GM21576 (cell line): ENCODE measurements at regions not wholly inside any gene's neighbourhood (a gene's known extent, or its start where the extent isn't known, plus 50 kb on each side); places are given as distances from the start of the nearest gene placed in this dataset.
"Not testable (repeated sequence)": the region's sequence is repeated elsewhere in the genome, so short reads cannot be mapped to it uniquely, and the experiment has no call there.

ENCODE experiments used
- ATAC-seq: cut with Tn5 transposase; IDR thresholded peaks from one replicate; pipeline ENCODE4 v1.9.1; 2021; ENCODE audit warnings: mild to moderate bottlenecking, moderate library complexity; ENCODE audit not compliant: unreplicated experiment

GRCh38 chr21:28877318-28877884 lies 115.3 kb downstream of the LTN1 start:
- no peak for ATAC-seq

GRCh38 chr21:28875078-28875477 lies 117.6 kb downstream of the LTN1 start:
- ATAC-seq = no peak

- ATAC-seq = no peak
Measured at GRCh38 chr21:28872218-28872617, 120.5 kb downstream of the LTN1 start.

GRCh38 chr21:28871388-28872010 lies 121.2 kb downstream of the LTN1 start:
- ATAC-seq = no peak

GRCh38 chr21:28867401-28867800 lies 125.3 kb downstream of the LTN1 start:
- ATAC-seq = no peak

- no peak for ATAC-seq
Measured at GRCh38 chr21:28865488-28866186, 127.0 kb downstream of the LTN1 start.

- ATAC-seq = no peak
Measured at GRCh38 chr21:28858424-28858823, 134.3 kb downstream of the LTN1 start.

GRCh38 chr21:28857752-28858151 lies 134.9 kb downstream of the LTN1 start:
- ATAC-seq = no peak

GRCh38 chr21:28856588-28857250 lies 136.0 kb downstream of the LTN1 start:
- ATAC-seq = no peak

GRCh38 chr21:28852706-28853105 lies 140.0 kb downstream of the LTN1 start:
- no peak for ATAC-seq

GRCh38 chr21:28851645-28852044 lies 141.0 kb downstream of the LTN1 start:
- ATAC-seq = no peak

- not testable (repeated sequence) for ATAC-seq
Measured at GRCh38 chr21:28839237-28839636, 153.4 kb downstream of the LTN1 start.

- not testable (repeated sequence) for ATAC-seq
Measured at GRCh38 chr21:28837426-28837825, 155.3 kb downstream of the LTN1 start.

- not testable (repeated sequence) for ATAC-seq
Measured at GRCh38 chr21:28836588-28836987, 156.1 kb downstream of the LTN1 start.

GRCh38 chr21:28834335-28835238 lies 158.1 kb downstream of the LTN1 start:
- ATAC-seq = no peak

GRCh38 chr21:28833609-28834008 lies 159.1 kb downstream of the LTN1 start:
- no peak for ATAC-seq

GRCh38 chr21:28833182-28833581 lies 159.5 kb downstream of the LTN1 start:
- ATAC-seq = no peak

GRCh38 chr21:28832715-28833061 lies 160.0 kb downstream of the LTN1 start:
- ATAC-seq = no peak

GRCh38 chr21:28832013-28832714 lies 160.5 kb downstream of the LTN1 start:
- ATAC-seq = no peak

- no peak for ATAC-seq
Measured at GRCh38 chr21:28828981-28829380, 163.7 kb downstream of the LTN1 start.
